ENCODE measurements at regions not wholly inside any gene's neighbourhood (a gene's known extent, or its start where the extent isn't known, plus 50 kb on each side); places are given as distances from the start of the nearest gene placed in this dataset.
A peak's percentile ranks its signal among the peaks of the same experiment; 100 is the strongest.

- TF ChIP-seq CTCF (IDR thresholded peaks at IDR 0.05) = no peak
- Mint-ChIP-seq H3K27me3 (ENCODE audit: low read depth, poor library complexity) (peaks cover 52% of the 10 kb centered on the region), H3K4me1 (peaks cover 57% of the 10 kb centered on the region), H3K9me3 (no peaks in the 10 kb centered on the region), H3K27ac (no peak overlapping the region), H3K36me3 (ENCODE audit: low read depth) (no peaks in the 10 kb centered on the region), H3K4me3 (no peak overlapping the region)
- DNase-seq = no peak
Observed at GRCh38 chr10:71080381-71081228, 131.8 kb upstream of the UNC5B start.

GRCh38 chr10:71081229-71081560, 131.2 kb upstream of the UNC5B start:
- Mint-ChIP-seq H3K36me3 (ENCODE audit: low read depth) (no peaks in the 10 kb centered on the region), H3K9me3 (no peaks in the 10 kb centered on the region), H3K27ac (peak overlapping the region; percentile 51), H3K4me3 (no peak overlapping the region), H3K27me3 (ENCODE audit: low read depth, poor library complexity) (peaks cover 51% of the 10 kb centered on the region), H3K4me1 (peaks cover 51% of the 10 kb centered on the region)
- TF ChIP-seq CTCF (IDR thresholded peaks at IDR 0.05) = no peak
- no peak for DNase-seq

GRCh38 chr10:71081912-71082311, 130.5 kb upstream of the UNC5B start:
- no peaks in the 10 kb centered on the region for H3K9me3 Mint-ChIP-seq
- no peak for TF ChIP-seq CTCF (IDR thresholded peaks at IDR 0.05)
- no peak overlapping the region for H3K27ac Mint-ChIP-seq
- no peak for DNase-seq
- H3K4me1 Mint-ChIP-seq = peaks cover 44% of the 10 kb centered on the region
- no peak overlapping the region for H3K4me3 Mint-ChIP-seq
- no peaks in the 10 kb centered on the region for H3K36me3 Mint-ChIP-seq (ENCODE audit: low read depth)
- H3K27me3 Mint-ChIP-seq (ENCODE audit: low read depth, poor library complexity) = peaks cover 45% of the 10 kb centered on the region

GRCh38 chr10:71082960-71083715, 129.2 kb upstream of the UNC5B start:
- DNase-seq = peak; percentile 7
- TF ChIP-seq CTCF (IDR thresholded peaks at IDR 0.05) = no peak
- H3K9me3 Mint-ChIP-seq = no peaks in the 10 kb centered on the region
- H3K27me3 Mint-ChIP-seq (ENCODE audit: low read depth, poor library complexity) = peaks cover 32% of the 10 kb centered on the region
- no peaks in the 10 kb centered on the region for H3K36me3 Mint-ChIP-seq (ENCODE audit: low read depth)
- no peak overlapping the region for H3K27ac Mint-ChIP-seq
- peaks cover 36% of the 10 kb centered on the region for H3K4me1 Mint-ChIP-seq
- no peak overlapping the region for H3K4me3 Mint-ChIP-seq

- H3K36me3 Mint-ChIP-seq (ENCODE audit: low read depth) = no peaks in the 10 kb centered on the region
- H3K9me3 Mint-ChIP-seq = no peaks in the 10 kb centered on the region
- no peak for TF ChIP-seq CTCF (IDR thresholded peaks at IDR 0.05)
- no peak overlapping the region for H3K27ac Mint-ChIP-seq
- H3K27me3 Mint-ChIP-seq (ENCODE audit: low read depth, poor library complexity) = peaks cover 27% of the 10 kb centered on the region
- H3K4me1 Mint-ChIP-seq = peaks cover 33% of the 10 kb centered on the region
- no peak overlapping the region for H3K4me3 Mint-ChIP-seq
- DNase-seq = no peak
Observed at GRCh38 chr10:71083716-71083975, 128.7 kb upstream of the UNC5B start.

Measured in nephron progenitor cell (in vitro differentiated cells).